Panc1 (cell line): ENCODE measurements at regions not wholly inside any gene's neighbourhood (a gene's known extent, or its start where the extent isn't known, plus 50 kb on each side); places are given as distances from the start of the nearest gene placed in this dataset.

Experiments used
- ATAC-seq: fragments of 200-7000 bp; cut with Tn5 transposase; 2 replicates; pipeline ENCODE4 v1.9.1; 2020; ENCODE audit warnings: mild to moderate bottlenecking, moderate library complexity
- BruUV-seq: library from RNA; stranded (reverse); fragments of 400-500 nt; replicated peaks from 2 replicates; lab custom pipeline; 2021; lab: Mats Ljungman, UMichigan
- CTCF ChIA-PET: fragments of 300-600 bp; sonication (Branson Sonifier 250); formaldehyde crosslinking; loops from one replicate; lab custom pipeline; 2022; ENCODE audit warnings: antibody characterized with exemption; lab: Charles Lee
- POLR2A ChIA-PET: fragments of 300-600 bp; sonication (Branson Sonifier 250); formaldehyde crosslinking; loops from one replicate; lab custom pipeline; 2022; ENCODE audit warnings: antibody characterized with exemption; lab: Charles Lee
- DNase-seq: peaks from one replicate; pipeline ENCODE4 v3.0.0-alpha.2; 2010; ENCODE audit warnings: low read depth, low spot score
- H3K27ac ChIP-seq: 2 replicates; pipeline ENCODE4 v1.5.1; 2011; ENCODE audit warnings: mild to moderate bottlenecking, low read length, inconsistent platforms
- H3K27me3 ChIP-seq: fragments of 200-500 bp; sonication (Bioruptor generic); 2 replicates; pipeline ENCODE4 v1.6.0; 2014; ENCODE audit warnings: low read length, inconsistent platforms; ENCODE audit not compliant: control insufficient read depth, insufficient read depth
- H3K36me3 ChIP-seq: fragments of 200-500 bp; sonication (Bioruptor generic); 2 replicates; pipeline ENCODE4 v1.5.1; 2014; ENCODE audit warnings: inconsistent platforms, mild to moderate bottlenecking, low read length, moderate library complexity; ENCODE audit not compliant: control insufficient read depth, insufficient read depth
- H3K4me1 ChIP-seq: 2 replicates; pipeline ENCODE4 v1.5.1; 2011; ENCODE audit warnings: inconsistent platforms, mild to moderate bottlenecking, low read length, moderate library complexity; ENCODE audit not compliant: control insufficient read depth, insufficient read depth
- H3K4me3 ChIP-seq, 2 experiments: 2 replicates each; pipeline ENCODE4 v1.5.1; 2011 to 2012; ENCODE audit warnings: low read depth in 2 of 2, low read length in 2 of 2, mild to moderate bottlenecking in 2 of 2, inconsistent platforms in 1 of 2, moderate library complexity in 1 of 2
- H3K9me3 ChIP-seq: fragments of 200-500 bp; sonication (Bioruptor generic); 2 replicates; pipeline ENCODE4 v1.5.1; 2014; ENCODE audit warnings: low read depth, mild to moderate bottlenecking, inconsistent platforms, low read length, moderate library complexity; ENCODE audit not compliant: control insufficient read depth, insufficient read depth
- CTCF ChIP-seq: fragments of 450-650 bp; IDR thresholded peaks from 2 replicates; pipeline ENCODE4 v1.5.1; 2017; ENCODE audit warnings: mild to moderate bottlenecking
- POLR2AphosphoS5 ChIP-seq: IDR thresholded peaks from 2 replicates; pipeline ENCODE4 v1.6.1; 2012; ENCODE audit warnings: mild to moderate bottlenecking, low read depth, low read length, moderate library complexity
- REST ChIP-seq, 2 experiments: IDR thresholded peaks; 2 replicates each; pipeline ENCODE4 v1.6.1; 2011 to 2012; ENCODE audit warnings: low read depth in 2 of 2, control low read depth in 1 of 2, low read length in 1 of 2, mild to moderate bottlenecking in 1 of 2, moderate library complexity in 1 of 2; ENCODE audit not compliant: insufficient read depth in 1 of 2
- SIN3A ChIP-seq: IDR thresholded peaks from 2 replicates; pipeline ENCODE4 v1.6.1; 2012; ENCODE audit warnings: low read depth, mild to moderate bottlenecking, low read length, moderate library complexity, borderline replicate concordance; ENCODE audit not compliant: insufficient read depth
- TCF7L2 ChIP-seq: IDR thresholded peaks from 2 replicates; pipeline ENCODE4 v1.6.1; 2011; ENCODE audit warnings: mild to moderate bottlenecking, low read depth, low read length, inconsistent platforms
- in situ Hi-C: cut with HindIII; loops from 2 replicates; pipeline ENCODE4 v1.10.0; 2016; ENCODE audit warnings: low sequenced_read_pairs, low pct_unique_long_range_greater_than_20kb
- intact Hi-C: fragments of 100-400 bp; cut with micrococcal nuclease; formaldehyde crosslinking; loops from one replicate; pipeline ENCODE4 v1.10.0; 2022; ENCODE audit not compliant: unreplicated experiment

DNA sequence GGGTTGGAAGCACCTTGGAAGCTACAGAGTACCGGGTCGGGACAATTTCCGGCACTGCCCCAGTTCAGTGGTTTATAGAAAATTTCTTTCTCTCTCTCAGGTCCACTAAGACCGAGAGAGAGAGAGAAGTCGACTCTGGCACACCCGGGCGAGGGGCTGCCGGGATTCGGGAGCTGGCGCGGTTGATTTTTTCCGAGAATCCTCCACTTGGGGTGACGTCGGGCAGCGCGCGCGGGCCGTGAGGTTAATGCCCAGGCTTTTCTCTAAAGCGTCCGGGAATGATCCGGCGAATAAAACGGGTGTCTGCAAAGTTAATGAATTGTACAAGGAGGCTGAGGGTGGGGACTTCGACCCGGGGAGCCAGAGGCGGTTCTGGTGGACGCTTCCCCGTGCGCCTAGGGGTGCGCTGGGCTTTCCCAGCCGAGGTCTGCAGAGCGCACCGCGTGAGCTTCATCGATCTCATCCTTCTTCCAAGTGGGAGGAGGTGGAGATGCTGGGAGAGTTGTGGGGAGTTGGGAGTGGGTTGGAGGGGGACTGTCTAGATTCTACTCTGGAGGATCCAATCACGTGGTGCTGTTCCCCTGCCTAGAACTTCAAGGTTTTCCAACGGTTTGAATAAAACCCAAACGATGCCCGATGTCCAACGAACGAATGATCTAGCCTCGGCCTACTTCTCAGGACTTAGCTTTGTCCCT is 51.9 kb upstream of the TBX3 start:
- ATAC-seq: no peak
- BruUV-seq: no TSS peak
- Histone ChIP-seq H3K4me3 (no peak overlapping the region), H3K4me1 (peaks cover 2% of the 10 kb centered on the region; the same call in 1 of the 2 replicates), H3K27me3 (no peaks in the 10 kb centered on the region), H3K27ac (no peak overlapping the region), H3K36me3 (no peaks in the 10 kb centered on the region), H3K9me3 (no peaks in the 10 kb centered on the region)
- DNase-seq: no peak
- POLR2A ChIA-PET: no interaction called here
- in situ Hi-C loops: no loop called here
- TF ChIP-seq CTCF: no peak
- no peak for TF ChIP-seq TCF7L2
- intact Hi-C loops: no loop called here
- CTCF ChIA-PET: no interaction called here

DNA sequence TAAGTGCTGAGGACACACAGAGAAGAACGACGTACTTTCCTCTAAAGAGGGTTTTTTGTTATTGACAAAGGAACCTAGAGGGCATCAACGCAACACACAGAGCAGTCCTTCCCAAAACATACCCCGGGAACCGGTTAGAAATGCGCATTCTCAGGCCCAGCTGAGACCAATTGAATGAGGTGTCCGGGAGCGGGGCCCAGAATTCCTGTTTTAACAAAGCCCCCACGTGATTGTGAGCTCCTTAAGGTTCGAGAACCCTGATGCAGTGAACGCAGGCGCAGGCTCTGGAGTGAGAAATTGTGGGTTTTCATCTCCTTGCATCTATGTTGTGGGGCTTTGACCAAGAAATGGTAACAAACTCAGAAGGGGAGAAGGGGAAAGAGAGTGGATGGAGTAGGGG is 51.0 kb upstream of the TBX3 start:
- no peak overlapping the region for H3K27ac ChIP-seq
- H3K27me3 ChIP-seq: no peaks in the 10 kb centered on the region
- TF ChIP-seq POLR2AphosphoS5 (no peak), TCF7L2 (no peak), REST (IDR thresholded peaks at IDR 0.05; ENCODE audit: insufficient read depth in 1 of 2, low read depth in 2 of 2, low read length in 1 of 2) (no peak), SIN3A (no peak), CTCF (no peak)
- no TSS peak for BruUV-seq
- DNase-seq (no peak), ATAC-seq (no peak)
- H3K4me3 ChIP-seq: no peak overlapping the region
- ChIA-PET POLR2A (no interaction called here), CTCF (no interaction called here)
- peaks cover 2% of the 10 kb centered on the region; the same call in 1 of the 2 replicates for H3K4me1 ChIP-seq
- no peaks in the 10 kb centered on the region for H3K36me3 ChIP-seq
- no peaks in the 10 kb centered on the region for H3K9me3 ChIP-seq
- in situ Hi-C loops (no loop called here), intact Hi-C loops (no loop called here)
